HAP-1 (cell line): ENCODE measurements at regions not wholly inside any gene's neighbourhood (a gene's known extent, or its start where the extent isn't known, plus 50 kb on each side); places are given as distances from the start of the nearest gene placed in this dataset.
"Not testable (repeated sequence)": the region's sequence is repeated elsewhere in the genome, so short reads cannot be mapped to it uniquely, and the experiment has no call there.

Experiments used
- DNase-seq, 2 experiments: peaks; one replicate each; pipeline ENCODE4 v3.0.0-alpha.2; 2016 to 2020; ENCODE audit warnings: low spot score in 2 of 2
- H3K27me3 ChIP-seq: fragments of 250-450 bp; sonication (Bioruptor Pico); 2 replicates; pipeline ENCODE4 v1.5.1; 2020; ENCODE audit warnings: low read depth, mild to moderate bottlenecking, moderate library complexity
- H3K36me3 ChIP-seq: fragments of 250-450 bp; sonication (Bioruptor Pico); replicated peaks from 2 replicates; pipeline ENCODE4 v1.5.1; 2020; ENCODE audit warnings: mild to moderate bottlenecking
- H3K4me1 ChIP-seq: fragments of 250-450 bp; sonication (Bioruptor Pico); 2 replicates; pipeline ENCODE4 v1.5.1; 2020; ENCODE audit warnings: mild to moderate bottlenecking
- H3K4me3 ChIP-seq: fragments of 250-450 bp; sonication (Bioruptor Pico); 2 replicates; pipeline ENCODE4 v1.5.1; 2020; ENCODE audit warnings: mild to moderate bottlenecking, moderate library complexity
- H3K9me3 ChIP-seq: fragments of 250-450 bp; sonication (Bioruptor Pico); 2 replicates; pipeline ENCODE4 v1.5.1; 2020; ENCODE audit warnings: mild to moderate bottlenecking, moderate library complexity
- in situ Hi-C: fragments of 300-500 bp; cut with MboI; formaldehyde crosslinking; loops from 3 replicates; pipeline ENCODE4 v1.14.3; 2020; ENCODE audit warnings: low sequenced_read_pairs, inconsistent platforms, mixed read lengths

GRCh38 chr2:111532682-111533556, 351.1 kb downstream of the ANAPC1 start:
- in situ Hi-C loops, DNase-seq, H3K4me1 ChIP-seq, H3K36me3 ChIP-seq, H3K4me3 ChIP-seq, H3K27me3 ChIP-seq, H3K9me3 ChIP-seq: not testable (repeated sequence)

DNA sequence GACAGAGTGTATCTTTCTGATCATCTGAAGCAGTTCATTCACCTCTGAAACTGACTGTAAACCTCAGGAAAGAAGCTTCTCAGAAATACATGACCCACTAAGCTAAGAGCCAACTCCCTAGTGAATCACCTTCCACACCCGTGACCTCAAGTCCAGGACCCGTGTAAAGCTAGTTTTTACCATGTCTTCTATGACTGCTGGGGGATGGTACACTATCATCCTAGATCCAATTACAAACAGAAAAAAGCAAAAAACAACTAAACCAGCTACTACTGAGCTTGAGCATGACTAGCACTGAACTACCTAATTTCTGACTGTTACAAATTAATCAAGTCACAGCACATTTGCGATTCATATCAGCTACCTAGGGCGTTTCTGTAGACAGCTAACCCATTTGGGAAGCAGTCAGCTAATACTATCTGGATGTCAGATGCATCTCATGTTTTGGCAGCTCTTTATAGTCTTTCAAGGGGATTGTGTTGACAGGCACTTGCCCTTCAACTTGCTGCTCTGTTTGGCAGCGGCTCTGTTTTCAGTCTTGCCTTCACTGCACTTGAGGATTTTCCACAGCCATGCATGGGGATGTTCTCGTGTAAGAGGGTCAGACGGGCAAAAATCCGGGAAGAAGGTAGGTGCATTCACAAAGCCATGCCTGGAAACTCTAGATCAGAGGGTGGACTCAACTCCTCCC, 350.3 kb downstream of the ANAPC1 start:
- H3K4me3 ChIP-seq, DNase-seq, H3K36me3 ChIP-seq, H3K9me3 ChIP-seq, H3K27me3 ChIP-seq, H3K4me1 ChIP-seq, in situ Hi-C loops: not testable (repeated sequence)

DNA sequence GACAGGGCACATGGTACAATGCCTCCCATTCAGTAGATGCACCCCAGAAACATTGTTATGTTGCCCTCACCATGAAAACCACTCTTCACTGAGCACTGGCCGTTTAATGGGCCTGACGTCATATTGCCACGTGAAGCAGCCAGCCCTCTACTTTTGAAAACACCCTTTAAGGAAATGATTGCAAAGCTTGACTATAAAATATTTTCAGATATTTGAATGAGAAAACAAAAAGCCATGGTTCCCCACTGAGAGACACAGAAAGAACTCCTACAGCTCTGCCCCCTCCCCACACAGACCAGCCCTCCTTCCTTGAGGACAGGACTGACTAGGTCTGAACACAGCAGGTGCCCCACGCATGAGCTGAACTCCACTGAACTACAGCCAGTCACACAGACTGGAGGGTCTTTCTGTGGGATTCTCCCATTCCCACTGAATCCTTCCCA, 349.1 kb downstream of the ANAPC1 start:
- Histone ChIP-seq H3K27me3 (no peaks in the 10 kb centered on the region), H3K4me3 (no peak overlapping the region), H3K4me1 (no peaks in the 10 kb centered on the region), H3K9me3 (no peaks in the 10 kb centered on the region), H3K36me3 (no peaks in the 10 kb centered on the region)
- in situ Hi-C loops = no loop called here
- DNase-seq = no peak

DNA sequence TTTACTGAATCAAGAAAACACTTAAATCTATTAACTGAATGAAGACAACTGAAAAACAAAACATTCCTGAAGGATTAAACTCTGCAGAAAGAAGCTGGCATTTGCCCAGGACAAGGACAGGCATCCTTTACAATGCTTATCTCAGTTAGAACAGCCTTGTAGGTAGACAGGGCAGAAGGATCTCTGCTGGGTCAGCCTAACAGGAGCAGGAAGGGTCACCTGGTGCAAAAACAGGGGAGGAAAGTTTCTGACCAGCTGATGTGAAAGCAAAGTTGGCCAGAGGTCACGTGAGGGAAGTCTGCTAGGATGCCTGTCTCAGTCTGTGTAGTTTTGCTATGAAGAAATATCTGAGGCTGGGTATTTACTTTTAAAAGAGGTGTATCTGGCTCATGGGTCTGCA, 348.6 kb downstream of the ANAPC1 start:
- in situ Hi-C loops = no loop called here
- Histone ChIP-seq H3K27me3 (no peaks in the 10 kb centered on the region), H3K36me3 (no peaks in the 10 kb centered on the region), H3K9me3 (no peaks in the 10 kb centered on the region), H3K4me1 (no peaks in the 10 kb centered on the region), H3K4me3 (no peak overlapping the region)
- DNase-seq = no peak

DNA sequence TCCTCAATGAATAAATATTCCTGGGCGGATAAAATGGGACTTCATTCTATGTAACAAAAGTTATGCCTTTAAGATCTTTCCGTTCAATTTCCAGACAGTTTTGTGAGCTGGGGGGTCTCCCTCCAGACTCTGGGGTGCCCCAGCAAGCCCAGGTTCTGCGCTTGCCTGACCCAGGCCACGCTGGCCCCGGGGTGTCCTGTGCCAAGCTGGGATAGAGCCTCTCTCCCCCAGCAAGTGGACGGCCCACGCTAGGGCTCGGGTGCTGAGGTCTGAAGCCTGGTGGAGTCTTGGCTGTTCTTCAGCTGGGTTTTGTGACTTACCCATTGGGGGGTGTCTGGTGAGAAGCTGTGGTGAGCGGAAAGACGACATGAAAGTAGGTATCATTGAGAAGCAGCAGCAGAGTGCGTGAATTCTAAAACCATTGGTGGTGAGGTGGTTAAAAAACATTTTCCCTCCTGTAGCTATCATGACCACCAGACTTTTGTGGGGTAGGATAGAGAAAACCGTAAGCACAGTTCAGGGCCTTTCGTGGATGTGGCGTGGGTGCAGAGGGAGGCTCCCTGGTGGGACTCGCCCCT, 346.8 kb downstream of the ANAPC1 start:
- H3K4me1 ChIP-seq = no peaks in the 10 kb centered on the region
- H3K27me3 ChIP-seq = no peaks in the 10 kb centered on the region
- in situ Hi-C loops = no loop called here
- no peak for DNase-seq
- H3K36me3 ChIP-seq = no peaks in the 10 kb centered on the region
- no peaks in the 10 kb centered on the region for H3K9me3 ChIP-seq
- no peak overlapping the region for H3K4me3 ChIP-seq

DNA sequence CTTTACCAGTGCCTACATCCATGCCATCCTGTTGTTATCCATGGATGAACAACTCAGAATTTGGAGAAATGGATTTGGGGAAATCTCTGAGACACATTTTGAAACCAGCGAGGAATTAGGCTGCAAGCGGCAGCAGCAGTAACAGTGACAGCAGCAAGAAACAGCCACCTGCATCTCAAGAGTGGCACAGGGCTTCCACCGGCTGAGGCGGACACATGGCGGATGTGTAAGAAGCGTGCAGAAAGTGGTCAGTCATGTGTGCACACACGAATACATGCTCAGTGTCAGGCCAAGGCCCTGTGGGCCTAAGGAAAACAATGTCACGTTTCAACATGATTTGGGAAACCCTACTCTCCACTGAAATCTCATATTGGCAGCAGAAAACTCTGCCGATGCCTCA, 344.0 kb downstream of the ANAPC1 start:
- H3K36me3 ChIP-seq, H3K4me3 ChIP-seq, H3K27me3 ChIP-seq, in situ Hi-C loops, H3K4me1 ChIP-seq, DNase-seq, H3K9me3 ChIP-seq: not testable (repeated sequence)

- in situ Hi-C loops, H3K4me1 ChIP-seq, H3K9me3 ChIP-seq, H3K36me3 ChIP-seq, H3K4me3 ChIP-seq, H3K27me3 ChIP-seq, DNase-seq: not testable (repeated sequence)
Measured at GRCh38 chr2:111542120-111542774, 341.7 kb downstream of the ANAPC1 start.

- H3K9me3 ChIP-seq, H3K27me3 ChIP-seq, in situ Hi-C loops, H3K4me3 ChIP-seq, H3K4me1 ChIP-seq, H3K36me3 ChIP-seq, DNase-seq: not testable (repeated sequence)
Measured at GRCh38 chr2:111544006-111544405, 340.0 kb downstream of the ANAPC1 start.

- H3K4me1 ChIP-seq, H3K4me3 ChIP-seq, in situ Hi-C loops, H3K9me3 ChIP-seq, H3K36me3 ChIP-seq, DNase-seq, H3K27me3 ChIP-seq: not testable (repeated sequence)
Measured at GRCh38 chr2:111545723-111546431, 338.1 kb downstream of the ANAPC1 start.

DNA sequence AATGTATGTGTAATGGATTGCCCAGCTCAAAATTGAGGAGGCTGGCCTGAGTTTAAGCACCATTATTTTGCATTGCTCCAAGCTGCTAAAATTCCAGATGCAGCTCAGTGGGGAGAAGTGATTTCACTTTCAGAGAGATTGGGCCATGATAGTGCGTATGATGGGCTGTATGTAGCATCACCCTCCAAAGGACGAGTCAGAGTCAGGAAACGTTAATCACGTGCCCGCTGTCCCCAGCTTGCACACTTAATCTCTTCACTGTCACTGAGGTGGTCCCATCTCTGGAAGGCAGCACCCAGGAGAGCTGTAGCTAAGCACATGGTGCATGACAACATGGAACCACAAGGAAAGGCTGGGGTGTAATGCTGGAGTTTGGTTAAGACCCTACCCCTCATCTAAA, 337.4 kb downstream of the ANAPC1 start:
- in situ Hi-C loops, H3K9me3 ChIP-seq, H3K36me3 ChIP-seq, H3K27me3 ChIP-seq, H3K4me3 ChIP-seq, H3K4me1 ChIP-seq, DNase-seq: not testable (repeated sequence)

GRCh38 chr2:111549174-111549573, 334.8 kb downstream of the ANAPC1 start:
- DNase-seq, H3K4me1 ChIP-seq, H3K4me3 ChIP-seq, H3K9me3 ChIP-seq, in situ Hi-C loops, H3K36me3 ChIP-seq, H3K27me3 ChIP-seq: not testable (repeated sequence)

- H3K4me3 ChIP-seq, H3K36me3 ChIP-seq, in situ Hi-C loops, H3K4me1 ChIP-seq, H3K9me3 ChIP-seq, DNase-seq, H3K27me3 ChIP-seq: not testable (repeated sequence)
Measured at GRCh38 chr2:111551428-111551827, 332.6 kb downstream of the ANAPC1 start.

DNA sequence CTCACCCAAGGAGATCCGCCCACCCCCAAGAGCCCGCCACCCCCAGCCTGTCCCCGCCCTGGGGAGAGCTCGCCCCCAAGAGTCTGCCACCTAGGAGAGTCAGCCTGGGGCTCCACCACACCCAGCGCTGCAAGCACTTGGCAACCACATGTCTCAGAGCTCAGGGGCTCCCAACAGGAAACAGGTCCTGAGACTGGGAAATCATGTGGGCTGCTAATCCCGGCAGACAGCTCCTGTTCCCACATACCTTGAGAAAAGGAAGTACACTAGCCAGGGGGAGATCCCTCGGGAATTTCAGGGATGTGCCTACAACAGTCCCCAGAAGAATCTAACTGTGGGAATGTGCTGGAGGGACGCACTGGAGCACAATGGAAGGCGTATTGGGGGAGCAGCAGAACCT, 331.4 kb downstream of the ANAPC1 start:
- H3K4me1 ChIP-seq, H3K27me3 ChIP-seq, H3K36me3 ChIP-seq, H3K9me3 ChIP-seq, DNase-seq, in situ Hi-C loops, H3K4me3 ChIP-seq: not testable (repeated sequence)
